ENCODE measurements at regions not wholly inside any gene's neighbourhood (a gene's known extent, or its start where the extent isn't known, plus 50 kb on each side); places are given as distances from the start of the nearest gene placed in this dataset.

- no peak for TF ChIP-seq CTCF (IDR thresholded peaks at IDR 0.05; ENCODE audit: insufficient read depth, low read length, severe bottlenecking)
- DNase-seq (ENCODE audit: low read depth) (no peak), FAIRE-seq (no peak)
- H3K36me3 ChIP-seq (ENCODE audit: control insufficient read depth, insufficient read depth, low read length), result no peaks in the 10 kb centered on the region
- no peaks in the 10 kb centered on the region for H3K27me3 ChIP-seq (ENCODE audit: control insufficient read depth, insufficient read depth, low read length)
- H3K4me3 ChIP-seq (ENCODE audit: low read depth, low read length), result no peak overlapping the region
These were observed 247.6 kb upstream of the TSHZ2 start for GRCh38 chr20:52724541-52724940.

- no peak for DNase-seq (ENCODE audit: low read depth)
- FAIRE-seq, result no peak
- H3K4me3 ChIP-seq (ENCODE audit: low read depth, low read length), result no peak overlapping the region
- no peaks in the 10 kb centered on the region for H3K27me3 ChIP-seq (ENCODE audit: control insufficient read depth, insufficient read depth, low read length)
- TF ChIP-seq CTCF (IDR thresholded peaks at IDR 0.05; ENCODE audit: insufficient read depth, low read length, severe bottlenecking), result no peak
- no peaks in the 10 kb centered on the region for H3K36me3 ChIP-seq (ENCODE audit: control insufficient read depth, insufficient read depth, low read length)
These were observed 249.1 kb upstream of the TSHZ2 start for GRCh38 chr20:52722926-52723688.

GRCh38 chr20:52708137-52708536, 264.0 kb upstream of the TSHZ2 start:
- H3K4me3 ChIP-seq (ENCODE audit: low read depth, low read length), result no peak overlapping the region
- no peaks in the 10 kb centered on the region for H3K36me3 ChIP-seq (ENCODE audit: control insufficient read depth, insufficient read depth, low read length)
- no peak for TF ChIP-seq CTCF (IDR thresholded peaks at IDR 0.05; ENCODE audit: insufficient read depth, low read length, severe bottlenecking)
- H3K27me3 ChIP-seq (ENCODE audit: control insufficient read depth, insufficient read depth, low read length), result no peaks in the 10 kb centered on the region
- FAIRE-seq (no peak), DNase-seq (ENCODE audit: low read depth) (no peak)

GRCh38 chr20:52704553-52704952, 267.6 kb upstream of the TSHZ2 start:
- no peaks in the 10 kb centered on the region for H3K36me3 ChIP-seq (ENCODE audit: control insufficient read depth, insufficient read depth, low read length)
- H3K4me3 ChIP-seq (ENCODE audit: low read depth, low read length), result no peak overlapping the region
- no peak for FAIRE-seq
- no peak for TF ChIP-seq CTCF (IDR thresholded peaks at IDR 0.05; ENCODE audit: insufficient read depth, low read length, severe bottlenecking)
- no peak for DNase-seq (ENCODE audit: low read depth)
- H3K27me3 ChIP-seq (ENCODE audit: control insufficient read depth, insufficient read depth, low read length), result no peaks in the 10 kb centered on the region

GRCh38 chr20:52688345-52688744, 283.8 kb upstream of the TSHZ2 start:
- H3K4me3 ChIP-seq (ENCODE audit: low read depth, low read length), result no peak overlapping the region
- TF ChIP-seq CTCF (IDR thresholded peaks at IDR 0.05; ENCODE audit: insufficient read depth, low read length, severe bottlenecking), result no peak
- DNase-seq (ENCODE audit: low read depth) (no peak), FAIRE-seq (no peak)
- no peaks in the 10 kb centered on the region for H3K27me3 ChIP-seq (ENCODE audit: control insufficient read depth, insufficient read depth, low read length)
- no peaks in the 10 kb centered on the region for H3K36me3 ChIP-seq (ENCODE audit: control insufficient read depth, insufficient read depth, low read length)

GRCh38 chr20:52684905-52685304, 287.3 kb upstream of the TSHZ2 start:
- no peak overlapping the region for H3K4me3 ChIP-seq (ENCODE audit: low read depth, low read length)
- H3K27me3 ChIP-seq (ENCODE audit: control insufficient read depth, insufficient read depth, low read length), result no peaks in the 10 kb centered on the region
- H3K36me3 ChIP-seq (ENCODE audit: control insufficient read depth, insufficient read depth, low read length), result no peaks in the 10 kb centered on the region
- no peak for TF ChIP-seq CTCF (IDR thresholded peaks at IDR 0.05; ENCODE audit: insufficient read depth, low read length, severe bottlenecking)
- DNase-seq (ENCODE audit: low read depth), result no peak
- no peak for FAIRE-seq

Data from bronchial epithelial cell (primary cell).